Keratinocyte (primary cell): ENCODE measurements at regions not wholly inside any gene's neighbourhood (a gene's known extent, or its start where the extent isn't known, plus 50 kb on each side); places are given as distances from the start of the nearest gene placed in this dataset.

ENCODE experiments used
- DNase-seq: peaks from one replicate; pipeline ENCODE4 v3.0.0-alpha.2; 2011; ENCODE audit warnings: low read depth, missing footprints, low spot score
- FAIRE-seq: peaks from 2 replicates; lab custom pipeline; 2011; peaks lifted over from hg19 to GRCh38; lab: Jason Lieb, UNC
- H2AFZ ChIP-seq: 2 replicates; pipeline ENCODE4 v1.6.0; 2012; ENCODE audit warnings: low read length, control low read depth, inconsistent platforms; ENCODE audit not compliant: control insufficient read depth
- H3K27ac ChIP-seq: 2 replicates; pipeline ENCODE4 v1.5.1; 2011; ENCODE audit warnings: low read length; ENCODE audit not compliant: control insufficient read depth, insufficient read depth
- H3K27me3 ChIP-seq: 3 replicates; pipeline ENCODE4 v1.6.0; 2011; ENCODE audit warnings: low read length; ENCODE audit not compliant: control insufficient read depth, insufficient read depth; ENCODE audit errors: extremely low read depth
- H3K36me3 ChIP-seq, 2 experiments: 2 replicates in 1 of 2; 3 replicates in 1 of 2; pipeline ENCODE4 v1.5.1; 2011; ENCODE audit warnings: low read length in 2 of 2, mild to moderate bottlenecking in 1 of 2; ENCODE audit not compliant: control insufficient read depth in 2 of 2, insufficient read depth in 2 of 2; ENCODE audit errors: extremely low read depth in 1 of 2
- H3K4me1 ChIP-seq: 3 replicates; pipeline ENCODE4 v1.5.1; 2011; ENCODE audit warnings: low read length; ENCODE audit not compliant: control insufficient read depth, insufficient read depth; ENCODE audit errors: extremely low read depth
- H3K4me2 ChIP-seq: 3 replicates; pipeline ENCODE4 v1.6.0; 2011; ENCODE audit warnings: low read depth, low read length; ENCODE audit not compliant: control insufficient read depth, insufficient read depth; ENCODE audit errors: extremely low read depth
- H3K4me3 ChIP-seq, 3 experiments: fragments of 200-600 bp in 1 of 3; sonication (generic) in 1 of 3; 2 replicates in 2 of 3; 3 replicates in 1 of 3; pipeline ENCODE4 v1.5.1; 2011 to 2016; ENCODE audit warnings: low read length in 3 of 3, mild to moderate bottlenecking in 3 of 3, control low read depth in 2 of 3, inconsistent platforms in 1 of 3, low read depth in 1 of 3, mixed read lengths in 1 of 3, mixed run types in 1 of 3, moderate library complexity in 1 of 3; ENCODE audit not compliant: control insufficient read depth in 2 of 3, insufficient read depth in 2 of 3; ENCODE audit errors: extremely low read depth in 1 of 3
- H3K79me2 ChIP-seq: 2 replicates; pipeline ENCODE4 v1.6.0; 2012; ENCODE audit warnings: low read length; ENCODE audit not compliant: control insufficient read depth, insufficient read depth
- H3K9ac ChIP-seq: 3 replicates; pipeline ENCODE4 v1.6.0; 2011; ENCODE audit warnings: low read length; ENCODE audit not compliant: control insufficient read depth, insufficient read depth; ENCODE audit errors: extremely low read depth
- H3K9me1 ChIP-seq: 3 replicates; pipeline ENCODE4 v1.6.0; 2011; ENCODE audit warnings: low read length; ENCODE audit not compliant: control insufficient read depth, insufficient read depth; ENCODE audit errors: extremely low read depth
- H3K9me3 ChIP-seq: 2 replicates; pipeline ENCODE4 v1.5.1; 2012; ENCODE audit warnings: low read depth, low read length; ENCODE audit not compliant: control insufficient read depth
- H4K20me1 ChIP-seq: 3 replicates; pipeline ENCODE4 v1.6.0; 2011; ENCODE audit warnings: low read length; ENCODE audit not compliant: control insufficient read depth, insufficient read depth; ENCODE audit errors: extremely low read depth
- CTCF ChIP-seq, 3 experiments: IDR thresholded peaks in 1 of 3; conservative IDR thresholded peaks in 1 of 3; optimal IDR thresholded peaks in 1 of 3; 2 replicates in 2 of 3; 3 replicates in 1 of 3; pipeline versions ENCODE3 to v1.5.1; 2011; ENCODE audit warnings: low read length in 3 of 3, mild to moderate bottlenecking in 3 of 3, moderate library complexity in 2 of 3, control low read depth in 1 of 3, inconsistent platforms in 1 of 3; ENCODE audit not compliant: insufficient read depth in 2 of 3; ENCODE audit errors: extremely low read depth in 1 of 3
- EZH2 ChIP-seq: IDR thresholded peaks from one replicate; pipeline ENCODE4 v1.6.1; 2012; ENCODE audit warnings: inconsistent platforms, mild to moderate bottlenecking, low read length, moderate library complexity
- dilution Hi-C: fragments of 300-500 bp; cut with MboI; formaldehyde crosslinking; loops from one replicate; pipeline ENCODE4 v1.7.0; 2020; ENCODE audit warnings: low sequenced_read_pairs; ENCODE audit not compliant: extremely low pct_ligation_motif_present

GRCh38 chr11:87753143-87753542 is 422.1 kb downstream of the RAB38 start:
- no peak for TF ChIP-seq EZH2
- TF ChIP-seq CTCF (optimal IDR thresholded peaks at IDR 0.05 in 1 of 3, IDR thresholded peaks at IDR 0.05 in 1 of 3, conservative IDR thresholded peaks at IDR 0.05 in 1 of 3; ENCODE audit: extremely low read depth in 1 of 3, insufficient read depth in 2 of 3, low read length in 3 of 3) = no peak
- FAIRE-seq = no peak
- no peaks in the 10 kb centered on the region for H4K20me1 ChIP-seq
- no peak overlapping the region for H3K4me2 ChIP-seq
- no peak overlapping the region for H3K27ac ChIP-seq
- no peaks in the 10 kb centered on the region for H3K27me3 ChIP-seq
- H3K36me3 ChIP-seq = no peaks in the 10 kb centered on the region
- no peak overlapping the region for H3K9ac ChIP-seq
- no peaks in the 10 kb centered on the region for H3K9me3 ChIP-seq
- H3K4me3 ChIP-seq = no peak overlapping the region
- dilution Hi-C loops = no loop called here
- H3K9me1 ChIP-seq = no peaks in the 10 kb centered on the region
- H3K79me2 ChIP-seq = no peaks in the 10 kb centered on the region
- no peak for DNase-seq
- H3K4me1 ChIP-seq = no peaks in the 10 kb centered on the region
- H2AFZ ChIP-seq = no peak overlapping the region

- no peak for DNase-seq
- no peak for FAIRE-seq
- no peak overlapping the region for H3K27ac ChIP-seq
Measured at GRCh38 chr11:87743007-87743406, 432.2 kb downstream of the RAB38 start.

More at GRCh38 chr11:87743007-87743406, 432.2 kb downstream of the RAB38 start:
- Histone ChIP-seq H3K9ac (no peak overlapping the region), H3K79me2 (no peaks in the 10 kb centered on the region), H3K36me3 (no peaks in the 10 kb centered on the region), H3K4me3 (no peak overlapping the region), H3K4me2 (no peak overlapping the region), H4K20me1 (no peaks in the 10 kb centered on the region), H2AFZ (no peak overlapping the region), H3K9me3 (no peaks in the 10 kb centered on the region), H3K4me1 (no peaks in the 10 kb centered on the region), H3K27me3 (no peaks in the 10 kb centered on the region), H3K9me1 (no peaks in the 10 kb centered on the region)
- dilution Hi-C loops = no loop called here
- TF ChIP-seq CTCF (optimal IDR thresholded peaks at IDR 0.05 in 1 of 3, IDR thresholded peaks at IDR 0.05 in 1 of 3, conservative IDR thresholded peaks at IDR 0.05 in 1 of 3; ENCODE audit: extremely low read depth in 1 of 3, insufficient read depth in 2 of 3, low read length in 3 of 3) (peak in 1 of 3 experiments; percentile 16), EZH2 (no peak)
